ENCODE measurements at regions not wholly inside any gene's neighbourhood (a gene's known extent, or its start where the extent isn't known, plus 50 kb on each side); places are given as distances from the start of the nearest gene placed in this dataset.

DNA sequence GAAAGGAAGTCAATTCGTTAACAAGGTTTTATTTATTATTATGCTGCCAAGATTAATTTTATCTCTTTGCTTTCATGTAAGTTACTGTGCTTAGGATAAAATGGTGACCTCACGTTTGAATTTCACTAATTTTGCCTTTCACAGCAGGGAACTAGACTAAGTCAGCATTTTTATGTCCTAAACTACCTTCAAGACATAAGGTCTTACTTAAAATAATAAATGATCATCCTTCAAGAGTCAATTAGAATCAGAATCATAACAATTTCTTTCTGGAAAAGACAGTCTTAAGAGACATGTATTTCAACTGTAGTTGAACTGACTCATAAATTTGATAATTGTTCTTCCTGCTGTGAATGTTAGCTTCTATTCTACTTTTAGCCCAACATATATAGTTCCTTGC lies 893.8 kb downstream of the KCNJ2 start:
- no TSS peak for BruUV-seq (replicated peaks)
- Histone ChIP-seq H3K4me3 (ENCODE audit: low read depth in 2 of 2, low read length in 2 of 2) (no peak overlapping the region), H3K27me3 (ENCODE audit: control insufficient read depth, insufficient read depth, low read length) (no peaks in the 10 kb centered on the region), H3K4me1 (ENCODE audit: control insufficient read depth, insufficient read depth, low read length) (no peaks in the 10 kb centered on the region), H3K36me3 (ENCODE audit: control insufficient read depth, insufficient read depth, low read length) (no peaks in the 10 kb centered on the region; the same call in 1 of the 2 replicates), H3K9me3 (ENCODE audit: control insufficient read depth, insufficient read depth, low read depth, low read length) (no peaks in the 10 kb centered on the region), H3K27ac (ENCODE audit: low read length) (no peak overlapping the region)
- DNase-seq (ENCODE audit: low read depth, low spot score): no peak
- TF ChIP-seq SIN3A (IDR thresholded peaks at IDR 0.05; ENCODE audit: borderline replicate concordance, insufficient read depth, low read depth, low read length) (no peak), CTCF (IDR thresholded peaks at IDR 0.05) (no peak), POLR2AphosphoS5 (IDR thresholded peaks at IDR 0.05; ENCODE audit: low read depth, low read length) (no peak), TCF7L2 (IDR thresholded peaks at IDR 0.05; ENCODE audit: low read depth, low read length) (no peak)
- TF ChIP-seq, protein P1, sequence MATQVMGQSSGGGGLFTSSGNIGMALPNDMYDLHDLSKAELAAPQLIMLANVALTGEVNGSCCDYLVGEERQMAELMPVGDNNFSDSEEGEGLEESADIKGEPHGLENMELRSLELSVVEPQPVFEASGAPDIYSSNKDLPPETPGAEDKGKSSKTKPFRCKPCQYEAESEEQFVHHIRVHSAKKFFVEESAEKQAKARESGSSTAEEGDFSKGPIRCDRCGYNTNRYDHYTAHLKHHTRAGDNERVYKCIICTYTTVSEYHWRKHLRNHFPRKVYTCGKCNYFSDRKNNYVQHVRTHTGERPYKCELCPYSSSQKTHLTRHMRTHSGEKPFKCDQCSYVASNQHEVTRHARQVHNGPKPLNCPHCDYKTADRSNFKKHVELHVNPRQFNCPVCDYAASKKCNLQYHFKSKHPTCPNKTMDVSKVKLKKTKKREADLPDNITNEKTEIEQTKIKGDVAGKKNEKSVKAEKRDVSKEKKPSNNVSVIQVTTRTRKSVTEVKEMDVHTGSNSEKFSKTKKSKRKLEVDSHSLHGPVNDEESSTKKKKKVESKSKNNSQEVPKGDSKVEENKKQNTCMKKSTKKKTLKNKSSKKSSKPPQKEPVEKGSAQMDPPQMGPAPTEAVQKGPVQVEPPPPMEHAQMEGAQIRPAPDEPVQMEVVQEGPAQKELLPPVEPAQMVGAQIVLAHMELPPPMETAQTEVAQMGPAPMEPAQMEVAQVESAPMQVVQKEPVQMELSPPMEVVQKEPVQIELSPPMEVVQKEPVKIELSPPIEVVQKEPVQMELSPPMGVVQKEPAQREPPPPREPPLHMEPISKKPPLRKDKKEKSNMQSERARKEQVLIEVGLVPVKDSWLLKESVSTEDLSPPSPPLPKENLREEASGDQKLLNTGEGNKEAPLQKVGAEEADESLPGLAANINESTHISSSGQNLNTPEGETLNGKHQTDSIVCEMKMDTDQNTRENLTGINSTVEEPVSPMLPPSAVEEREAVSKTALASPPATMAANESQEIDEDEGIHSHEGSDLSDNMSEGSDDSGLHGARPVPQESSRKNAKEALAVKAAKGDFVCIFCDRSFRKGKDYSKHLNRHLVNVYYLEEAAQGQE (IDR thresholded peaks at IDR 0.05; ENCODE audit: insufficient read depth in 1 of 2, low read depth in 2 of 2, low read length in 1 of 2): no peak
- in situ Hi-C loops (cut with HindIII; ENCODE audit: low pct_unique_long_range_greater_than_20kb, low sequenced_read_pairs): no loop called here
- ATAC-seq: no peak
- intact Hi-C loops (cut with micrococcal nuclease; ENCODE audit: unreplicated experiment): no loop called here
- CTCF ChIA-PET: no interaction called here
- POLR2A ChIA-PET: no interaction called here

- DNase-seq (ENCODE audit: low read depth, low spot score) (no peak), ATAC-seq (no peak)
- no TSS peak for BruUV-seq (replicated peaks)
- Histone ChIP-seq H3K4me3 (ENCODE audit: low read depth in 2 of 2, low read length in 2 of 2) (no peak overlapping the region), H3K36me3 (ENCODE audit: control insufficient read depth, insufficient read depth, low read length) (no peaks in the 10 kb centered on the region; the same call in 1 of the 2 replicates), H3K27ac (ENCODE audit: low read length) (no peak overlapping the region), H3K27me3 (ENCODE audit: control insufficient read depth, insufficient read depth, low read length) (no peaks in the 10 kb centered on the region), H3K4me1 (ENCODE audit: control insufficient read depth, insufficient read depth, low read length) (no peaks in the 10 kb centered on the region), H3K9me3 (ENCODE audit: control insufficient read depth, insufficient read depth, low read depth, low read length) (no peaks in the 10 kb centered on the region)
- intact Hi-C loops (cut with micrococcal nuclease; ENCODE audit: unreplicated experiment): no loop called here
- CTCF ChIA-PET: no interaction called here
- POLR2A ChIA-PET: no interaction called here
- no peak for TF ChIP-seq TCF7L2 (IDR thresholded peaks at IDR 0.05; ENCODE audit: low read depth, low read length)
- no peak for TF ChIP-seq SIN3A (IDR thresholded peaks at IDR 0.05; ENCODE audit: borderline replicate concordance, insufficient read depth, low read depth, low read length)
- TF ChIP-seq POLR2AphosphoS5 (IDR thresholded peaks at IDR 0.05; ENCODE audit: low read depth, low read length): no peak
- no peak for TF ChIP-seq CTCF (IDR thresholded peaks at IDR 0.05)
- TF ChIP-seq, protein P1 (IDR thresholded peaks at IDR 0.05; ENCODE audit: insufficient read depth in 1 of 2, low read depth in 2 of 2, low read length in 1 of 2): no peak
- in situ Hi-C loops (cut with HindIII; ENCODE audit: low pct_unique_long_range_greater_than_20kb, low sequenced_read_pairs): no loop called here
Measured at GRCh38 chr17:71063559-71063958, 894.2 kb downstream of the KCNJ2 start.

All from Panc1 (cell line).